Endothelial cell (in vitro differentiated cells): ENCODE measurements at regions not wholly inside any gene's neighbourhood (a gene's known extent, or its start where the extent isn't known, plus 50 kb on each side); places are given as distances from the start of the nearest gene placed in this dataset.

Experiments
- DNase-seq: peaks from one replicate; pipeline ENCODE4 v3.0.0; 2021; ENCODE audit warnings: low spot score
- H3K27ac Mint-ChIP-seq: one replicate; pipeline ENCODE4 v1.8.0; 2021; ENCODE audit warnings: mixed read lengths, inconsistent platforms; ENCODE audit not compliant: unreplicated experiment
- H3K27me3 Mint-ChIP-seq: one replicate; pipeline ENCODE4 v1.8.0; 2021; ENCODE audit warnings: mild to moderate bottlenecking, moderate library complexity, mixed read lengths, inconsistent platforms; ENCODE audit not compliant: unreplicated experiment
- H3K36me3 Mint-ChIP-seq: one replicate; pipeline ENCODE4 v1.8.0; 2021; ENCODE audit warnings: mild to moderate bottlenecking, low read depth, mixed read lengths, inconsistent platforms; ENCODE audit not compliant: unreplicated experiment
- H3K4me1 Mint-ChIP-seq: one replicate; pipeline ENCODE4 v1.8.0; 2021; ENCODE audit warnings: mild to moderate bottlenecking, mixed read lengths, inconsistent platforms; ENCODE audit not compliant: unreplicated experiment
- H3K4me3 Mint-ChIP-seq: one replicate; pipeline ENCODE4 v1.8.0; 2021; ENCODE audit warnings: mild to moderate bottlenecking, mixed read lengths, inconsistent platforms; ENCODE audit not compliant: unreplicated experiment
- H3K9me3 Mint-ChIP-seq: one replicate; pipeline ENCODE4 v1.8.0; 2021; ENCODE audit warnings: mixed read lengths, inconsistent platforms; ENCODE audit not compliant: unreplicated experiment
- CTCF ChIP-seq: fragments of 200-600 bp; sonication (generic); IDR thresholded peaks from one replicate; pipeline ENCODE4 v1.5.0; 2021; ENCODE audit warnings: antibody characterized with exemption; ENCODE audit not compliant: unreplicated experiment

GRCh38 chr7:81268551-81268950 is 349.7 kb upstream of the SEMA3C start:
- no peaks in the 10 kb centered on the region for H3K4me1 Mint-ChIP-seq
- H3K27ac Mint-ChIP-seq, result no peak overlapping the region
- TF ChIP-seq CTCF, result no peak
- H3K4me3 Mint-ChIP-seq, result no peak overlapping the region
- H3K9me3 Mint-ChIP-seq, result no peaks in the 10 kb centered on the region
- H3K36me3 Mint-ChIP-seq, result no peaks in the 10 kb centered on the region
- DNase-seq, result no peak
- H3K27me3 Mint-ChIP-seq, result peaks cover 3% of the 10 kb centered on the region

GRCh38 chr7:81267508-81267907 is 348.7 kb upstream of the SEMA3C start:
- H3K27ac Mint-ChIP-seq, result no peak overlapping the region
- H3K4me3 Mint-ChIP-seq, result no peak overlapping the region
- no peak for DNase-seq
- no peaks in the 10 kb centered on the region for H3K4me1 Mint-ChIP-seq
- no peak for TF ChIP-seq CTCF
- no peaks in the 10 kb centered on the region for H3K9me3 Mint-ChIP-seq
- H3K27me3 Mint-ChIP-seq, result peaks cover 4% of the 10 kb centered on the region
- H3K36me3 Mint-ChIP-seq, result no peaks in the 10 kb centered on the region

GRCh38 chr7:81264116-81264515 is 345.3 kb upstream of the SEMA3C start:
- H3K27me3 Mint-ChIP-seq, result peaks cover 5% of the 10 kb centered on the region
- H3K4me3 Mint-ChIP-seq, result no peak overlapping the region
- TF ChIP-seq CTCF, result no peak
- no peaks in the 10 kb centered on the region for H3K9me3 Mint-ChIP-seq
- H3K27ac Mint-ChIP-seq, result no peak overlapping the region
- no peak for DNase-seq
- no peaks in the 10 kb centered on the region for H3K36me3 Mint-ChIP-seq
- no peaks in the 10 kb centered on the region for H3K4me1 Mint-ChIP-seq

- H3K4me1 Mint-ChIP-seq, result no peaks in the 10 kb centered on the region
- no peaks in the 10 kb centered on the region for H3K36me3 Mint-ChIP-seq
Measured at GRCh38 chr7:81260152-81260551, 341.3 kb upstream of the SEMA3C start.

GRCh38 chr7:81256991-81257390 is 338.1 kb upstream of the SEMA3C start:
- Mint-ChIP-seq H3K27me3 (no peaks in the 10 kb centered on the region), H3K9me3 (no peaks in the 10 kb centered on the region), H3K36me3 (no peaks in the 10 kb centered on the region), H3K27ac (no peak overlapping the region), H3K4me1 (no peaks in the 10 kb centered on the region), H3K4me3 (no peak overlapping the region)
- TF ChIP-seq CTCF, result no peak
- no peak for DNase-seq

More at GRCh38 chr7:81260152-81260551, 341.3 kb upstream of the SEMA3C start:
- Mint-ChIP-seq H3K27me3 (peaks cover 3% of the 10 kb centered on the region), H3K27ac (no peak overlapping the region), H3K4me3 (no peak overlapping the region), H3K9me3 (no peaks in the 10 kb centered on the region)
- no peak for TF ChIP-seq CTCF
- no peak for DNase-seq
